Endothelial cell (in vitro differentiated cells): ENCODE measurements at regions not wholly inside any gene's neighbourhood (a gene's known extent, or its start where the extent isn't known, plus 50 kb on each side); places are given as distances from the start of the nearest gene placed in this dataset.

Experiments used
- DNase-seq: peaks from one replicate; pipeline ENCODE4 v3.0.0; 2021; ENCODE audit warnings: low spot score
- H3K27ac Mint-ChIP-seq: one replicate; pipeline ENCODE4 v1.8.0; 2021; ENCODE audit warnings: mixed read lengths, inconsistent platforms; ENCODE audit not compliant: unreplicated experiment
- H3K27me3 Mint-ChIP-seq: one replicate; pipeline ENCODE4 v1.8.0; 2021; ENCODE audit warnings: mild to moderate bottlenecking, moderate library complexity, mixed read lengths, inconsistent platforms; ENCODE audit not compliant: unreplicated experiment
- H3K36me3 Mint-ChIP-seq: one replicate; pipeline ENCODE4 v1.8.0; 2021; ENCODE audit warnings: mild to moderate bottlenecking, low read depth, mixed read lengths, inconsistent platforms; ENCODE audit not compliant: unreplicated experiment
- H3K4me1 Mint-ChIP-seq: one replicate; pipeline ENCODE4 v1.8.0; 2021; ENCODE audit warnings: mild to moderate bottlenecking, mixed read lengths, inconsistent platforms; ENCODE audit not compliant: unreplicated experiment
- H3K4me3 Mint-ChIP-seq: one replicate; pipeline ENCODE4 v1.8.0; 2021; ENCODE audit warnings: mild to moderate bottlenecking, mixed read lengths, inconsistent platforms; ENCODE audit not compliant: unreplicated experiment
- H3K9me3 Mint-ChIP-seq: one replicate; pipeline ENCODE4 v1.8.0; 2021; ENCODE audit warnings: mixed read lengths, inconsistent platforms; ENCODE audit not compliant: unreplicated experiment
- CTCF ChIP-seq: fragments of 200-600 bp; sonication (generic); IDR thresholded peaks from one replicate; pipeline ENCODE4 v1.5.0; 2021; ENCODE audit warnings: antibody characterized with exemption; ENCODE audit not compliant: unreplicated experiment

- no peaks in the 10 kb centered on the region for H3K9me3 Mint-ChIP-seq
- DNase-seq: no peak
- no peak for TF ChIP-seq CTCF
- no peak overlapping the region for H3K4me3 Mint-ChIP-seq
- H3K27ac Mint-ChIP-seq: no peak overlapping the region
- H3K27me3 Mint-ChIP-seq: no peaks in the 10 kb centered on the region
- peaks cover 22% of the 10 kb centered on the region for H3K4me1 Mint-ChIP-seq
- H3K36me3 Mint-ChIP-seq: no peaks in the 10 kb centered on the region
Observed at GRCh38 chr1:53378061-53378460, 50.2 kb upstream of the LRP8 start.

- no peak overlapping the region for H3K27ac Mint-ChIP-seq
- H3K4me3 Mint-ChIP-seq: no peak overlapping the region
- H3K9me3 Mint-ChIP-seq: no peaks in the 10 kb centered on the region
- H3K4me1 Mint-ChIP-seq: peaks cover 22% of the 10 kb centered on the region
- no peaks in the 10 kb centered on the region for H3K36me3 Mint-ChIP-seq
- peaks cover 3% of the 10 kb centered on the region for H3K27me3 Mint-ChIP-seq
- TF ChIP-seq CTCF: no peak
- DNase-seq: no peak
Observed at GRCh38 chr1:53378932-53379661, 51.2 kb upstream of the LRP8 start.

- peaks cover 22% of the 10 kb centered on the region for H3K4me1 Mint-ChIP-seq
- no peak for DNase-seq
- no peak for TF ChIP-seq CTCF
- no peak overlapping the region for H3K27ac Mint-ChIP-seq
- no peaks in the 10 kb centered on the region for H3K9me3 Mint-ChIP-seq
- peaks cover 3% of the 10 kb centered on the region for H3K27me3 Mint-ChIP-seq
- no peaks in the 10 kb centered on the region for H3K36me3 Mint-ChIP-seq
- no peak overlapping the region for H3K4me3 Mint-ChIP-seq
Observed at GRCh38 chr1:53379662-53380002, 51.8 kb upstream of the LRP8 start.

GRCh38 chr1:53380296-53380695 is 52.4 kb upstream of the LRP8 start:
- Mint-ChIP-seq H3K4me3 (no peak overlapping the region), H3K4me1 (peaks cover 22% of the 10 kb centered on the region), H3K27me3 (peaks cover 3% of the 10 kb centered on the region), H3K36me3 (no peaks in the 10 kb centered on the region), H3K9me3 (no peaks in the 10 kb centered on the region), H3K27ac (no peak overlapping the region)
- TF ChIP-seq CTCF: no peak
- DNase-seq: no peak

GRCh38 chr1:53381790-53382401 is 54.0 kb upstream of the LRP8 start:
- no peak for TF ChIP-seq CTCF
- no peak for DNase-seq
- no peak overlapping the region for H3K27ac Mint-ChIP-seq
- no peaks in the 10 kb centered on the region for H3K36me3 Mint-ChIP-seq
- H3K4me1 Mint-ChIP-seq: peaks cover 21% of the 10 kb centered on the region
- H3K4me3 Mint-ChIP-seq: no peak overlapping the region
- no peaks in the 10 kb centered on the region for H3K9me3 Mint-ChIP-seq
- peaks cover 3% of the 10 kb centered on the region for H3K27me3 Mint-ChIP-seq
